ENCODE measurements at regions not wholly inside any gene's neighbourhood (a gene's known extent, or its start where the extent isn't known, plus 50 kb on each side); places are given as distances from the start of the nearest gene placed in this dataset.

DNA sequence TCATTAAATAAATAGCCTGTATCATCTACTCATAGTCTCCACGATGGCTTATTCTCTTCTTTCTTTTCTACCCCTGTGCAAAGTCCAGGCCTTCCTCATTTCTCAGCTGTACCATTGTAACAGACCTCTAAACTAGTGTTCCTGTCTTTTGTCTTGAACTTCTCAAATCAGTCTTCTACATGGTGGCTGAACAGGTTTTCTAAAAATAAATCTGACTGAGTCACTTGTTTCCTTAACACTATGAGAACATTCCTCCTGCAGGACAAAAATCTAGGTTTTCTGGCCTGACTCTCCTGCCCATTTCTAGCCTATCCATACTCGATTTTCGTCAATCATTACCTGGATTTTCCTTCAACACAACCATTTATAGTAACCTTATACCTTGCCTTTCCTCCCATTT, 1080.8 kb upstream of the TENM4 start:
- no TSS peak for BruUV-seq (replicated peaks)
- POLR2A ChIA-PET, result no interaction called here
- DNase-seq (ENCODE audit: low read depth, low spot score) (no peak), ATAC-seq (no peak), FAIRE-seq (no peak)
- Histone ChIP-seq H3K27ac (ENCODE audit: control insufficient read depth, insufficient read depth) (no peak overlapping the region), H3K4me3 (no peak overlapping the region), H3K36me3 (ENCODE audit: control insufficient read depth in 2 of 2, insufficient read depth in 2 of 2, low read length in 1 of 2) (no peaks in the 10 kb centered on the region), H3K79me2 (ENCODE audit: control insufficient read depth, insufficient read depth, low read length) (no peaks in the 10 kb centered on the region), H3K4me1 (ENCODE audit: control insufficient read depth, insufficient read depth, low read length) (no peaks in the 10 kb centered on the region), H3K27me3 (replicated peaks in 1 of 2; ENCODE audit: control insufficient read depth in 2 of 2, insufficient read depth in 2 of 2, low read length in 1 of 2) (no peaks in the 10 kb centered on the region), H2AFZ (ENCODE audit: control insufficient read depth, low read depth, low read length) (no peak overlapping the region), H3K9me3 (replicated peaks; ENCODE audit: control insufficient read depth, insufficient read depth, low read length) (no peaks in the 10 kb centered on the region), H4K20me1 (ENCODE audit: control insufficient read depth, insufficient read depth) (no peaks in the 10 kb centered on the region), H3K9ac (ENCODE audit: control insufficient read depth, insufficient read depth, low read length) (no peak overlapping the region), H3K4me2 (ENCODE audit: control insufficient read depth, insufficient read depth) (no peak overlapping the region)
- intact Hi-C loops (cut with micrococcal nuclease; ENCODE audit: unreplicated experiment), result no loop called here
- SMC1A ChIA-PET (ENCODE audit: uncharacterized antibody, unreplicated experiment), result no interaction called here
- TF ChIP-seq KAT2A (conservative IDR thresholded peaks at IDR 0.05; ENCODE audit: control insufficient read depth, low read depth, low read length) (no peak), CREB1 (IDR thresholded peaks at IDR 0.05; ENCODE audit: low read depth) (no peak), ZBED1 (IDR thresholded peaks at IDR 0.05; ENCODE audit: borderline replicate concordance) (no peak), TBL1XR1 (IDR thresholded peaks at IDR 0.05; ENCODE audit: low read depth, low read length) (no peak), IKZF2 (IDR thresholded peaks at IDR 0.05) (no peak), SUZ12 (IDR thresholded peaks at IDR 0.05; ENCODE audit: unreplicated experiment) (no peak), SRF (IDR thresholded peaks at IDR 0.05; ENCODE audit: low read depth in 2 of 2, low read length in 2 of 2) (no peak)
- 0% methylated on average over 3 of the region's 3 CpGs for WGBS (ENCODE audit: insufficient coverage, insufficient replicate concordance, low lambda C conversion rate, missing lambda C conversion rate)
- in situ Hi-C loops (cut with MboI), result no loop called here
- RAD21 ChIA-PET (ENCODE audit: unreplicated experiment), result no interaction called here
- CTCF ChIA-PET, result interaction anchor here (0.7 kb wide), 1 partner anchor 1563 kb away, joined by 3 read pairs; no protein-coding TSS in a partner anchor

DNA sequence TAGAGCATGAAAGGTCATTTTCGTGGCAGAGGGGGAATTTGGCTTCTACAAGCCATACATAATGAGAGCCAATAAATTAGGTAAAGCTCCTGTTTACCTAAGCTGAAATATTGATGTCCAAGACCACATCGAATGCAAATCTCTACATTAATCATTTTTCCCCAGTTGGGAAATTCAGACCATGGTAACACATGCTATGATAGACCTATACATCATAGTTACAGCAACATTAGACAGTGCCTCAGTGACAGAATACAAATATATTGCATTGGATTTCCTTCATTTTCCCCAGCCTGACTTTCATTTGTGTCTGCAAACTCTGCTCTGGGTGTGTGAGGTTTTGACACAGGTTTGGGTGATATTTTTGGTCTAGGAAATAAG, 1079.7 kb upstream of the TENM4 start:
- no peak overlapping the region for H3K27ac ChIP-seq (ENCODE audit: control insufficient read depth, insufficient read depth)
- RAD21 ChIA-PET (ENCODE audit: unreplicated experiment), result no interaction called here
- H4K20me1 ChIP-seq (ENCODE audit: control insufficient read depth, insufficient read depth), result no peaks in the 10 kb centered on the region
- no peak overlapping the region for H3K4me3 ChIP-seq
- no peak for DNase-seq (ENCODE audit: low read depth, low spot score)
- SMC1A ChIA-PET (ENCODE audit: uncharacterized antibody, unreplicated experiment), result no interaction called here
- no peaks in the 10 kb centered on the region for H3K79me2 ChIP-seq (ENCODE audit: control insufficient read depth, insufficient read depth, low read length)
- H2AFZ ChIP-seq (ENCODE audit: control insufficient read depth, low read depth, low read length), result no peak overlapping the region
- WGBS (ENCODE audit: insufficient coverage, insufficient replicate concordance, low lambda C conversion rate, missing lambda C conversion rate), result 0% methylated on average over 2 of the region's 2 CpGs
- no peaks in the 10 kb centered on the region for H3K27me3 ChIP-seq (replicated peaks in 1 of 2; ENCODE audit: control insufficient read depth in 2 of 2, insufficient read depth in 2 of 2, low read length in 1 of 2)
- CTCF ChIA-PET, result no interaction called here
- no peaks in the 10 kb centered on the region for H3K36me3 ChIP-seq (ENCODE audit: control insufficient read depth in 2 of 2, insufficient read depth in 2 of 2, low read length in 1 of 2)
- intact Hi-C loops (cut with micrococcal nuclease; ENCODE audit: unreplicated experiment) (no loop called here), in situ Hi-C loops (cut with MboI) (no loop called here)
- H3K4me2 ChIP-seq (ENCODE audit: control insufficient read depth, insufficient read depth), result no peak overlapping the region
- no peaks in the 10 kb centered on the region for H3K4me1 ChIP-seq (ENCODE audit: control insufficient read depth, insufficient read depth, low read length)
- POLR2A ChIA-PET, result no interaction called here
- H3K9me3 ChIP-seq (replicated peaks; ENCODE audit: control insufficient read depth, insufficient read depth, low read length), result no peaks in the 10 kb centered on the region
- no TSS peak for BruUV-seq (replicated peaks)
- no peak overlapping the region for H3K9ac ChIP-seq (ENCODE audit: control insufficient read depth, insufficient read depth, low read length)
- ATAC-seq, result no peak
- no peak for FAIRE-seq
- TF ChIP-seq ZNF207 (IDR thresholded peaks at IDR 0.05; ENCODE audit: borderline replicate concordance), result no peak
- TF ChIP-seq, protein P1, sequence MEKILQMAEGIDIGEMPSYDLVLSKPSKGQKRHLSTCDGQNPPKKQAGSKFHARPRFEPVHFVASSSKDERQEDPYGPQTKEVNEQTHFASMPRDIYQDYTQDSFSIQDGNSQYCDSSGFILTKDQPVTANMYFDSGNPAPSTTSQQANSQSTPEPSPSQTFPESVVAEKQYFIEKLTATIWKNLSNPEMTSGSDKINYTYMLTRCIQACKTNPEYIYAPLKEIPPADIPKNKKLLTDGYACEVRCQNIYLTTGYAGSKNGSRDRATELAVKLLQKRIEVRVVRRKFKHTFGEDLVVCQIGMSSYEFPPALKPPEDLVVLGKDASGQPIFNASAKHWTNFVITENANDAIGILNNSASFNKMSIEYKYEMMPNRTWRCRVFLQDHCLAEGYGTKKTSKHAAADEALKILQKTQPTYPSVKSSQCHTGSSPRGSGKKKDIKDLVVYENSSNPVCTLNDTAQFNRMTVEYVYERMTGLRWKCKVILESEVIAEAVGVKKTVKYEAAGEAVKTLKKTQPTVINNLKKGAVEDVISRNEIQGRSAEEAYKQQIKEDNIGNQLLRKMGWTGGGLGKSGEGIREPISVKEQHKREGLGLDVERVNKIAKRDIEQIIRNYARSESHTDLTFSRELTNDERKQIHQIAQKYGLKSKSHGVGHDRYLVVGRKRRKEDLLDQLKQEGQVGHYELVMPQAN (conservative IDR thresholded peaks at IDR 0.05), result no peak
- TF ChIP-seq, protein P2, sequence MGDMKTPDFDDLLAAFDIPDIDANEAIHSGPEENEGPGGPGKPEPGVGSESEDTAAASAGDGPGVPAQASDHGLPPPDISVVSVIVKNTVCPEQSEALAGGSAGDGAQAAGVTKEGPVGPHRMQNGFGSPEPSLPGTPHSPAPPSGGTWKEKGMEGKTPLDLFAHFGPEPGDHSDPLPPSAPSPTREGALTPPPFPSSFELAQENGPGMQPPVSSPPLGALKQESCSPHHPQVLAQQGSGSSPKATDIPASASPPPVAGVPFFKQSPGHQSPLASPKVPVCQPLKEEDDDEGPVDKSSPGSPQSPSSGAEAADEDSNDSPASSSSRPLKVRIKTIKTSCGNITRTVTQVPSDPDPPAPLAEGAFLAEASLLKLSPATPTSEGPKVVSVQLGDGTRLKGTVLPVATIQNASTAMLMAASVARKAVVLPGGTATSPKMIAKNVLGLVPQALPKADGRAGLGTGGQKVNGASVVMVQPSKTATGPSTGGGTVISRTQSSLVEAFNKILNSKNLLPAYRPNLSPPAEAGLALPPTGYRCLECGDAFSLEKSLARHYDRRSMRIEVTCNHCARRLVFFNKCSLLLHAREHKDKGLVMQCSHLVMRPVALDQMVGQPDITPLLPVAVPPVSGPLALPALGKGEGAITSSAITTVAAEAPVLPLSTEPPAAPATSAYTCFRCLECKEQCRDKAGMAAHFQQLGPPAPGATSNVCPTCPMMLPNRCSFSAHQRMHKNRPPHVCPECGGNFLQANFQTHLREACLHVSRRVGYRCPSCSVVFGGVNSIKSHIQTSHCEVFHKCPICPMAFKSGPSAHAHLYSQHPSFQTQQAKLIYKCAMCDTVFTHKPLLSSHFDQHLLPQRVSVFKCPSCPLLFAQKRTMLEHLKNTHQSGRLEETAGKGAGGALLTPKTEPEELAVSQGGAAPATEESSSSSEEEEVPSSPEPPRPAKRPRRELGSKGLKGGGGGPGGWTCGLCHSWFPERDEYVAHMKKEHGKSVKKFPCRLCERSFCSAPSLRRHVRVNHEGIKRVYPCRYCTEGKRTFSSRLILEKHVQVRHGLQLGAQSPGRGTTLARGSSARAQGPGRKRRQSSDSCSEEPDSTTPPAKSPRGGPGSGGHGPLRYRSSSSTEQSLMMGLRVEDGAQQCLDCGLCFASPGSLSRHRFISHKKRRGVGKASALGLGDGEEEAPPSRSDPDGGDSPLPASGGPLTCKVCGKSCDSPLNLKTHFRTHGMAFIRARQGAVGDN (IDR thresholded peaks at IDR 0.05), result no peak
- TF ChIP-seq IKZF1 (conservative IDR thresholded peaks at IDR 0.05), result no peak
- TF ChIP-seq TAF1 (IDR thresholded peaks at IDR 0.05; ENCODE audit: borderline replicate concordance, low read depth, low read length), result no peak
- TF ChIP-seq POLR2AphosphoS2 (IDR thresholded peaks at IDR 0.05; ENCODE audit: low read depth, low read length), result no peak
- no peak for TF ChIP-seq CBFB (IDR thresholded peaks at IDR 0.05; ENCODE audit: low read depth)
- no peak for TF ChIP-seq SREBF1 (IDR thresholded peaks at IDR 0.05; ENCODE audit: low read length)
